IPS-NIHi7 (cell line): ENCODE measurements at regions not wholly inside any gene's neighbourhood (a gene's known extent, or its start where the extent isn't known, plus 50 kb on each side); places are given as distances from the start of the nearest gene placed in this dataset.
"Not testable (repeated sequence)": the region's sequence is repeated elsewhere in the genome, so short reads cannot be mapped to it uniquely, and the experiment has no call there.

Experiments
- DNase-seq: peaks from one replicate; pipeline ENCODE4 v3.0.0; 2012; ENCODE audit warnings: mixed read lengths; ENCODE audit errors: extremely low spot score

DNA sequence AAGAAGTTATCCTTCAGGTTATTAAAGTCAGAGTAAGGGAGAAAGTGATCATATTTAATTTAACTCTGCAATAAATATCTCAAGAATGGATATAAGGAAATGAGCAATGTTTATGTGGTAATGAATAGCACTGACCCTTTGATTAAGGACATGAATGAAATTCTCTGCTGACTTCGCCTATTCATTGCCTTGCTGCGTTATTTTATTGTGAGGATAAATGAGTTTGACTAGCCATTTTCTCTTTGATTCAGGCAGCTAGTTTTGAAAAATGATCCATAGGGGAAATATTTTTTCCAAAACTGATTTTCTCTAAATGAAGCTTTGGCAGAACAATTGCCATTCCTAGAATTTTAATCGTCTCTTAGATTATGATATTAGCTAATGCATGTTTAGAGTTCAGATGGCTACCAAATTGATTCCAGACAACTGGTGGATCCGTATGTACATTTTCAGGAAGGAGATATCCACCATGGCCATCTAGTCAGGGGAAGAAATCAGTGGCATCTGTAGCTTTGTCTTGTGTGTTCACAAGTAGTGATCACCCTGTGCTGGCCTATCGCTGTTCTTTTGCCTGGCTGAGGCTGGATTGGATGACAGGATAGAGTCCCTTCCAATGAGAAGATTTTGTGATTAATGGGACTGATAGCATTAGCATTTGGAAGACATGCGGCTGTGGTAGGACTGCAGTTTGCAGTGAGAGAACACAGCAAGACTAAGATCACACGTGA is 302.3 kb upstream of the RGS6 start:
- DNase-seq = no peak

- not testable (repeated sequence) for DNase-seq
These were observed 301.2 kb upstream of the RGS6 start for GRCh38 chr14:71631030-71631429.

- peak; percentile 20 for DNase-seq
These were observed 299.7 kb upstream of the RGS6 start for GRCh38 chr14:71632440-71632946.

- no peak for DNase-seq
These were observed 296.2 kb upstream of the RGS6 start for GRCh38 chr14:71636076-71636475.

- no peak for DNase-seq
These were observed 295.3 kb upstream of the RGS6 start for GRCh38 chr14:71636820-71637471.

DNA sequence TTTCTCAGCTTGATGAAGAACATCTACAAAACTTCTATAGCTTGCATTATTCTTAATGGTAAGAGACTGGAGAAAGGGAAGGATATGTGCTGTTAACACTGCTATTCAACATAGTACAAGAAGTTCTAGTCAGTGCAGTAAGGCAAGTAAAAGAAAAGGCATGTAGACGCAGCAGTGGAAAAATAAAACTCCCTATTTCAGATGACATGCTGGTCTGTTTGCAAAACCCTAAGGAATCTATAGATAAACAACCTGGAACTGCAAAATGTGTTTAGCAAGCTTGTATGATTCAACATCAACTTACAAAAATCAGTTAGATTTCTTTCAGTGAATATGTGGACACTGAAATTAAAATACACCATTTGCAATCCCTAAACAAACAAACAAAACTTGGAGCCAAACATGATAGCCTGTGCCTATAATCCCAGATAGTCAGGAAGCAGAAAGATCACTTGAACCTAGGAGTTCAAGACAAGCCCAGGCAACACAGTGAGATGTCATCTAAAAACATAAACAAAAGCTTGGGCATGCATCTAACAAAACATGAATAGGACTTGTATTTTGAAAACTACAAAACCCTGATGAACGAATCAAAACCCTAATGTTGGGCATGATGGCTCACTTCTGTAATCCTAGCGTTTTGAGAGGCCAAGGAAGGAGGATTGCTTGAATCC is 293.6 kb upstream of the RGS6 start:
- no peak for DNase-seq

DNA sequence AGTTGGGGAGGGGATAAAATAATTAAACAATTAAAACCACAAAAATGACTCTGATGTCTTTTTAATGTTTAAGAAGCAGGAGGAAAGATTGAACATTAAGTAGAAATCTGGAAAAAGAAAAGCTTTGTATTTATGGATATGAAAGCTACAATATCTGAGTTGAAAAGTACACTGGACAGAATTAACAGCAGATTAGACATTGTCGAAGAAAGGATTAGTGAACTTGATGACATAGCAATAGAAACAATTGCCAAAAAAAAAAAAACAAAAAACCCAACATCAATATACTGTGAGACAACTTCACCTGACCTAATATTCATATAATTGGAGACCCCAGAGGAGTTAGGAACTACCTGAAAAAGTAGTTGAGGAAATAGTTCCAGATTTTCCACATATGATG is 289.5 kb upstream of the RGS6 start:
- DNase-seq = no peak

GRCh38 chr14:71645656-71646055 is 286.6 kb upstream of the RGS6 start:
- DNase-seq = no peak

- DNase-seq = no peak
These were observed 285.7 kb upstream of the RGS6 start for GRCh38 chr14:71646518-71646917.

GRCh38 chr14:71647086-71647784 is 285.0 kb upstream of the RGS6 start:
- DNase-seq = peak; percentile 49

DNA sequence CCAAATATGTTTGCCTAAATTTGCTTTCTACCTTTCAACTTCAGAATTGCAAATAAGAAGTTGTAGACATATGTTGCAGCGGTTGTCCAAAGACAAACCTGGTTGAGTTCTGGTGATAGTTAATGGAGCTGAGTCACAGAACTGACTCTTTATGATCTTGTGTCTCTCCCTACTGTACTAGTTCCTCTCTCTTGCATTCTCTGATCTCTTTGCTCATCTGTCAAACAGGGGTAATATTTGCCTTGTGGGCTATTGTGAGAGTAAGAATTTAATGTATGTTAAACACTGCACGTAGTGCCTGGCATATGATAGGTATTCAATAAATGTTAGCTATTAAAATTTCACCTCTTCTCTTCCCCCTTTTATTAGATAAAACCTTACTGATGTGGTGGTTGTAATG is 283.5 kb upstream of the RGS6 start:
- no peak for DNase-seq

DNA sequence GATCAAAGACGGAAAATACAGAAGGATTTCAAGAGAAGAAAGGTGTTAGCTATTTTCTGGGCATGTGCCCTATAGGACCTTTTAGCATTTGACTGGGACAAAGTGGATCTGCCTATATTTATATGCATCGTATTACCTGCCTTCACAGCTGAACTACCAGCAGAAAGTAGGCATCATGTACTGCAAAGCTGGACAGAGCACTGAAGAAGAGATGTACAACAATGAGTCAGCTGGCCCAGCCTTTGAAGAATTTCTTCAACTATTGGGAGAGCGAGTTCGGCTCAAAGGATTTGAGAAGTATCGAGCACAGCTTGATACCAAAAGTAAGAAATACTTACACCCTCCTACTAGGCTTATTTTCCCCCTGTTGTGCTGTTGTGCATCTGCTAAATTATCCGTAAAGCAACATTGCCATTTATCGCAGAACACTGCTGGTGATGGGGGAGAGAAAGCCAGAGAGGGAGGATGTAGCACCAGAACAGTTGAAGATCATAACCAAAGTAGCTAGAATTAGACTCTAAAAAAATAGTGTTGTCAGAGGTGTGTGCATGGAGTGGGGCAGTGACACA is 282.0 kb upstream of the RGS6 start:
- DNase-seq = no peak

- DNase-seq = no peak
These were observed 281.0 kb upstream of the RGS6 start for GRCh38 chr14:71651228-71651627.

- no peak for DNase-seq
These were observed 279.9 kb upstream of the RGS6 start for GRCh38 chr14:71652368-71652767.

DNA sequence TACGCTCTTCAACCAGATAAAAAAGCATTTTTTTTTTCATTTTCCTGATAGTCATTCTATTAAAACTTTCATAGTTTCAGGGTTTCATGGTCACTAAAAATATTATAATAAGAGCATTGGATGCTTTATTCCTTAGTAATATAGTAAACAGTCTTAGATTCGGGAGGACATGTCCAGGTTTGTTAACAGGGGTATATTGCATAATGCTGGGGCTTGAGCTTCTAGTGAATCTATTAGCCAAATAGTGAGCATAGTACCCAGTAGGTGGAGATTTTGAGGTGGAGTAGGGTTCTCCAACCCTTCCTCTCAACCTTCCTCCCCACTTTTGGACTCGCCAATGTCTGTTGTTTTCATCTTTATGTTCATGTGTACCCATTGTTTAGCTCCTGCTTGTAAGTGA is 277.4 kb upstream of the RGS6 start:
- DNase-seq = no peak

- DNase-seq = no peak
These were observed 273.9 kb upstream of the RGS6 start for GRCh38 chr14:71658261-71658860.

DNA sequence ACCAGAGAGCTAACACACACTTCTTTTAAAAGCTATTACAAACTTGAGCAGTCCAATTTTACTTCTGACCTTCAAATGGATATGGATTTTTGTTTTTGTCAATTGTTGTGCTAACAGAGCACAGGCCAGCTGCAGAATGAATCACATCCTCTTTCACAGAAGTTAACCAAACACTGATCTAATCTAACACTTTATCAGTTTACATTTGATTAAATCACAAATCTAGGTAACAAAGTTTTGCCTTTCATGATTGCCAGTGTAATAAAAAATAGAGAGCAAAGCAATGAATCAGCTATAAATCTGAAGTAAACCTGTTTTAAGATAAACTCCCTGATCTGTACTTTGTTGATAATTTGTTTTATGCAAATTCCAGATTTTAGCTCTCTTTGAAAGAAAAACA is 273.1 kb upstream of the RGS6 start:
- DNase-seq = no peak

DNA sequence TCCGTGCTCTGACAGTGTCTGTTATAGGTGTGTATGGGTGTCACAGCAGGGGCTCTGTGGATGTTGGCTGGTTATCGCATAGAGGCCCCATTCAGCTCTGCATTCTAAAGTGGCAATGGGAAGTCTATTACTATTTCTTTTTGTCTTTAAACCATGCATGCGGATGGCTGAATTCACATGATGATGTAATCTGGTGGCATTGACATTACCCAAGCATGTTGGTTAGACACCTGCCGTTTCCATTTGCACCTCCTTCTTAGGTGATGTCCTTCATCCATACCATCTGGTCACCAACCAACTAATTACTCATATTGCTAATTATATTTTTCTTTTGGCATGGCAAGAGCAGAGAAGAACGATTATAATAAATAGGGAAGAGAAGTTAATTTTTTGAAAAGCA is 270.8 kb upstream of the RGS6 start:
- DNase-seq = no peak

DNA sequence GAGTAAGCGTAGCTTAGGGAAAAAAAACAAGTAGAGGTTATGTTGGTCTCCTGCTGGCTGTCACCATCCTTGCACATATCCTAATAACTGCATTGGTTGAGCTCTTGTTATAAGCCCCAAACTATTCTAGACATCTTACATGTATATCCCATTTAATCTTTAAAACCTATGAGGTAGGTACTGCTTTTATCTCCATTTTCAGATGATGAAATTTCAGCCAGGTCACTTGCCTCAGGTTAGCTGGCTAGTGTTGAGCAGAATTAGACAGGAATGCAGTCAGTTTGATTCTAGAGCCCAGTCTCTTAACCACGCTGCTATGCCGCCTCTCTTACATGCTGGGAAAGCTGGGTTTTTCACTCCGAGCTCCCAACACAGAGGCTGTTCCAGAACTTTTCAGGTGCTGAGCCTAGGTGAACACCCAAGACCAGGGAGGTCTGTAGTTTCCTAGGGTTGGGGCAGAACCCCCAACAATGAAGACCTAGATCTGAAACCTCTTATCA is 269.9 kb upstream of the RGS6 start:
- DNase-seq = no peak

DNA sequence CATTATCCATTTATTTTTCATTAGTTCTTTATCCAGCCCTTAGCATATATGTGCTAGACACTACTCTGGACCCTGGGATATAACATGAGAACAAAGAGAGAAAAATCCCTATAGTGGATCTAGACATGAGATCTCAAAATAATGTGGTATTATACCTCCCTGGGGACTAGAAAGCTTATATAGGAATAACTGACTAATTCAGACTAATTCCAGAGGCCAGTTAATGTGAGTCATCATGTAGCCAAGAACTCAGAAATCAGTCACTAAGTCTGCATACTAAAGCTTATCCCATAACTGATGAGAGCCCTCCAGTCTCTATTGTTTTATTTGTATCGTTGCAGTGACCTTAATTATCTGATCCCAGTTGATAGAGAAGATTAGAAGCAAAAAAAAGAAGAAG is 267.1 kb upstream of the RGS6 start:
- no peak for DNase-seq

DNA sequence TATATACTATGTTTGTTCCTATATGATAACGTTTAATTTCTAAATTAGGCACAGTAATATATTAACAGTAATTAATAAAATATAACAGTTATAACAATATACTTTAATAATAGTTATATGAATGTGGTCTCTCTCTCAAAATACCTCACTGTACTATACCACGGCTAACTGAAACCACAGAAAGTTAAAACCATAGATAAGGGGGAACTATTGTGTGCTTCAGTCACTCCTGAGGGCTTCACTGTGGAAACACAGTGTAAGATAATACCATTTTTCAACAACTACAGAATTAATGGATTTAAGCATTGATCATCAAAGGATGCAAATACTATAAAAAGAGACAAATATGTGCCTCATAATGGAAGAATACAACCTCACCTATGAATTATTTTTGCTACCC is 266.4 kb upstream of the RGS6 start:
- no peak for DNase-seq
